ENCODE measurements at regions not wholly inside any gene's neighbourhood (a gene's known extent, or its start where the extent isn't known, plus 50 kb on each side); places are given as distances from the start of the nearest gene placed in this dataset.

DNA sequence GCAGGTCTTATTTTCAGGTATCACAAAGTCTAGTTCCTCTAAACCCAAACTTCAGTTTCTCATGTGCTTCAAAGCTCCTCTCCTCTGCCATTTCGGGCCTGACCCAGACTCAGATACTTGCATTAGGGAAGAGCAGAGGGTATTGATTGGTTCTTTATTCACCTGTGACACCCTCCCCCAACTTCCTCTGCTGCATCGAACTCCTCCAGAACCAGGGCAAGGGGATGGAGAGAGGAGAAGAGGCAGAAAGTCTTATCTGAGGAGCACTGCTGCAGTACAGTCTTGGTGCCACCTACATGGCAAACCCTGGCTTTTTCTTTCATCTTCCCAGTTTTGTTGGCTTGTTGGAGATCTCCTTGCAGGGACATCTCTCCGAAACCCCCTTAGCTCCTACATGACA lies 96.0 kb upstream of the OSMR start:
- Mint-ChIP-seq H3K27ac (no peak overlapping the region), H3K4me3 (no peak overlapping the region), H3K36me3 (ENCODE audit: low read depth) (no peaks in the 10 kb centered on the region), H3K9me3 (no peaks in the 10 kb centered on the region), H3K27me3 (peaks cover 5% of the 10 kb centered on the region), H3K4me1 (no peaks in the 10 kb centered on the region)
- DNase-seq = no peak
- intact Hi-C loops (cut with micrococcal nuclease) = no loop called here

DNA sequence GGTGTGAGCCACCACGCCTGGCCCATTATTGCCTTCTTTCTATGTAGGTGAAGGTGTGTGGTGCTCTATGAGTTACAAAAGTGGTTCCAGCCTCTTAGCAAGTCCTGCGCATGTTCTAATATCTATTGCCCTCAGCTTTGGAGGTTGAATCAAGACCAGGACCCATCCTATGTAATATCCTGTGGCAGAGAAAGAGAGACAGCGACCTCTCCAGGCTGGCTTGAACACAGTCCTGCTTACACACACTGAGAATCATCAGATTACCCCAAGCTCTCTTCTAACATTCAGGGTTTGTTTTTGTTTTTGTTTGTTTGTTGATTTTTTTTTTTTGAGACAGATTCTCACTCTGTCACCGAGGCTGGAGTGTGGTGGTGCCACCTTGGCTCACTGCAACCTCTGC lies 94.7 kb upstream of the OSMR start:
- no peak for DNase-seq
- no peak overlapping the region for H3K4me3 Mint-ChIP-seq
- H3K36me3 Mint-ChIP-seq (ENCODE audit: low read depth) = no peaks in the 10 kb centered on the region
- no peaks in the 10 kb centered on the region for H3K4me1 Mint-ChIP-seq
- H3K9me3 Mint-ChIP-seq = no peaks in the 10 kb centered on the region
- intact Hi-C loops (cut with micrococcal nuclease) = no loop called here
- H3K27ac Mint-ChIP-seq = no peak overlapping the region
- peaks cover 7% of the 10 kb centered on the region for H3K27me3 Mint-ChIP-seq

DNA sequence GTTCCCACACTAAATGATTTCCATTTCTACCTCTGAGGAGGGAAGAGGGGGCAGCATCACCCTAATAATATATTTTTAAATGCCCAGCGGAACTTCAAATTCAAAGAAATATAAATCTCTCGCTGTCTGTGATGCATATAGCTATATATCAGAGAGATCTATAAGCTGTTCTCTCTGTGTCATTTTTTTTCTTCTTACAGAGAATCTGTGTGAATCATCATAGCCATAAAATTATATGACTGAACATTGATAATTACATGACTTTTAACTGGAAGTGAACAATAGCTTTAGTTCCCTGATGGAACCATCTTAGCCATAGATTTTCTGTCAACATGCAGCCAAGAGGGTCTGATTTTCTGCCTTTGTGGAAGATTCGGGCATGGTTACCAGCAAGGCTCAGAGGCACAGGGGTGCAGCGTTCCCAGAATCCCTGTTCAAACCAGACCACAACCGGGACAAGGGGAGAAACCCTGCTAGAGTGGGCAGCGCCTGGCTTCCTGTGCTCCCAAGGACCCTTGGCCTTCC lies 93.7 kb upstream of the OSMR start:
- Mint-ChIP-seq H3K27me3 (peaks cover 7% of the 10 kb centered on the region), H3K4me1 (no peaks in the 10 kb centered on the region), H3K36me3 (ENCODE audit: low read depth) (no peaks in the 10 kb centered on the region), H3K4me3 (no peak overlapping the region), H3K27ac (no peak overlapping the region), H3K9me3 (no peaks in the 10 kb centered on the region)
- DNase-seq = no peak
- intact Hi-C loops (cut with micrococcal nuclease) = no loop called here

DNA sequence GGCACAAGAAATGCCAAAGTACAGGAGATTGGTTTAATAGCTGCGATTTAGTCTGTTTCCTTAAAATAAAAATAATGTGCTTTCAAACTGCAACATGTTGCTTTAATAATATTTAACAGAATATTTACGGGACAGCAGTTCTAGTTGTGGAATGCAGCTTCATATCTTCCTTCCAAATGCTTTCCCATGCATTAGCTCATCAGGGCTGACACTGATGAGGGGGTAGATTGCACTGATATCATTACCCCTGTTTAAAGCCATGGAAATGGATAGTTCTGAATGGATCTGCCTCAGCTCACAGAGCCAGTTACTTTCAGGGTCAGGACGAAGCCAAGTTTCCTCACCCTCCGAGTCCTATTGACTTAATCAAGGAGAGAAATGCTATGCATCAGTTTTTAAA lies 93.2 kb upstream of the OSMR start:
- intact Hi-C loops (cut with micrococcal nuclease) = no loop called here
- no peak for DNase-seq
- H3K4me1 Mint-ChIP-seq = no peaks in the 10 kb centered on the region
- H3K9me3 Mint-ChIP-seq = no peaks in the 10 kb centered on the region
- no peaks in the 10 kb centered on the region for H3K36me3 Mint-ChIP-seq (ENCODE audit: low read depth)
- peaks cover 7% of the 10 kb centered on the region for H3K27me3 Mint-ChIP-seq
- no peak overlapping the region for H3K4me3 Mint-ChIP-seq
- H3K27ac Mint-ChIP-seq = no peak overlapping the region

DNA sequence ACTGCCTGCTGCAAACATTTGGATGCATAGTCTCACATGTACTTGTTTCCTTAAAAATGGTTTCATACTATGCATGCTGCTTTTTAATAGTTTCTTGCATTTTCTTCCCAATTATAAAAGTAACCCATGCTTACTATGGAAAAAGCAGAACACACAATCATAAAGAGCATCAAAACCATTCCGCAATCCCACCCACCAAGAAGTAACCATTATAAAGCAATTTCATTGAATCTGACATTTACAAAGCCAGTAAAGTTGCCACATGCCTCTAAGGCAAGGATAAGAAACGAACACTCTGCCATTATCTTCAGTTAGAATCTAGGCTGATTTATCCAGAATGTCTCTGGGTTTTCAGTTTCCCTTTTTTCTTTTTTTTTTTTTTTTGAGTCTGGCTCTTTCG lies 92.7 kb upstream of the OSMR start:
- H3K27me3 Mint-ChIP-seq = peaks cover 7% of the 10 kb centered on the region
- intact Hi-C loops (cut with micrococcal nuclease) = no loop called here
- no peaks in the 10 kb centered on the region for H3K36me3 Mint-ChIP-seq (ENCODE audit: low read depth)
- DNase-seq = no peak
- H3K4me1 Mint-ChIP-seq = no peaks in the 10 kb centered on the region
- no peak overlapping the region for H3K4me3 Mint-ChIP-seq
- no peak overlapping the region for H3K27ac Mint-ChIP-seq
- H3K9me3 Mint-ChIP-seq = no peaks in the 10 kb centered on the region

DNA sequence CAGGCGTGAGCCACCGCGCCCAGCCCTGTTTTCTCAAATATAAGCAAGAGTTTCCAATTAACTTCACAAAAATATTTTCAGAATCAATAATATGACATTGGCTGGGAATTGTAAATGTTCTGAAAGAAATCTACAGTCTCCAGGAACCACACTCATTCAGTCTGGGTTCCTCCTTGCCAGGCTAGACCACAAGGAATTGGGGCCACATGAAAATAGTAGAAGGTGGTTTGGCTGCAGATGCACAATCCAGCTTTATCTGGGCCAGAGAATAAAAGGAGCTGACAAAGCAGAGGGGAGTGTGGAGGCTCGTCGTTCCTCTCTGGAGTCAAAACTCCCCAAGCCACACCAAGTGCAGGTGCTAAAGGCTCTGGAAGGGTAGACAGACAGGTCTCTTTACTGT lies 92.0 kb upstream of the OSMR start:
- no peak overlapping the region for H3K4me3 Mint-ChIP-seq
- H3K36me3 Mint-ChIP-seq (ENCODE audit: low read depth) = no peaks in the 10 kb centered on the region
- no peak for DNase-seq
- H3K27me3 Mint-ChIP-seq = peaks cover 4% of the 10 kb centered on the region
- no peaks in the 10 kb centered on the region for H3K4me1 Mint-ChIP-seq
- H3K9me3 Mint-ChIP-seq = no peaks in the 10 kb centered on the region
- no peak overlapping the region for H3K27ac Mint-ChIP-seq
- intact Hi-C loops (cut with micrococcal nuclease) = no loop called here

DNA sequence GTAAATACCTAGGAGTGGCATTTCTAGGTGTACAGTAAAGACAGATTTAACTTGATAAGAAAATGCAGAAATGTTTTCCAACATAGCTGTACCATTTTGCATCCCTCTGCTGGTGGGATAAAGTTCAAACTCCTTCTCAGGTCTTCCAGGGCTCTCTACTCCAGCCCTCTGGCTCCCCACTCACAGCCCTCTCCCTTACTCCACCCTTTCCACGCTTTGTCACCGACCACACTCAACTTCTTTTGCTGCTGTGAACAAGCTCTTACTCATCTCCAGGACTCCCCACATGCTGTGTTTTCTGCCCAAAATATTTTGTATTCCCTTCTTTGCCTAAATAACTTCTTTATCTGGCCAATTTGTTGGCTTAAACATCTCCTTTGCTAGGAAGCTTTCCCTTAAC lies 90.6 kb upstream of the OSMR start:
- no peaks in the 10 kb centered on the region for H3K4me1 Mint-ChIP-seq

DNA sequence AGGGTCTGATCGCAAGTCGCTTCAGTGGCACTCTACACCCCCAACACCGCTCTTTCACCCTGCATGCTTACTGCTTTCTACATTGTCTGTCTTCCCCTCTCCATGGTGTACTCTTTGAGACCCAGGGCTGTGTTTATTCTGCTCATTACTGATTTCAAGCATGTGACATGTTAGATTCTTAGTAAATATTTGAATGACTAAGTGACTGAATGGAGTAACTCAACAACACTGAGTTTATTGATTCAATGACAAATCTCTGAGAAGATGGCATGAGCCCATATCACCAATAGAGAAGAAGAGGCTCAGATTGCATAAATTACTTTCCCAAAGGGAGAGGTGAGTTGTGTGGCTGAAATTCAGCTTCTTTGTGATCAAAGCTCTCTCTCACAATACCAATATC lies 89.7 kb upstream of the OSMR start:
- Mint-ChIP-seq H3K4me1 (no peaks in the 10 kb centered on the region), H3K27ac (no peak overlapping the region), H3K36me3 (ENCODE audit: low read depth) (no peaks in the 10 kb centered on the region), H3K4me3 (no peak overlapping the region), H3K27me3 (peaks cover 14% of the 10 kb centered on the region), H3K9me3 (no peaks in the 10 kb centered on the region)
- intact Hi-C loops (cut with micrococcal nuclease) = no loop called here
- DNase-seq = no peak

More for the DNA sequence above, 90.6 kb upstream of the OSMR start:
- intact Hi-C loops (cut with micrococcal nuclease) = no loop called here
- Mint-ChIP-seq H3K36me3 (ENCODE audit: low read depth) (no peaks in the 10 kb centered on the region), H3K9me3 (no peaks in the 10 kb centered on the region), H3K4me3 (no peak overlapping the region), H3K27me3 (peaks cover 8% of the 10 kb centered on the region), H3K27ac (no peak overlapping the region)
- DNase-seq = no peak

DNA sequence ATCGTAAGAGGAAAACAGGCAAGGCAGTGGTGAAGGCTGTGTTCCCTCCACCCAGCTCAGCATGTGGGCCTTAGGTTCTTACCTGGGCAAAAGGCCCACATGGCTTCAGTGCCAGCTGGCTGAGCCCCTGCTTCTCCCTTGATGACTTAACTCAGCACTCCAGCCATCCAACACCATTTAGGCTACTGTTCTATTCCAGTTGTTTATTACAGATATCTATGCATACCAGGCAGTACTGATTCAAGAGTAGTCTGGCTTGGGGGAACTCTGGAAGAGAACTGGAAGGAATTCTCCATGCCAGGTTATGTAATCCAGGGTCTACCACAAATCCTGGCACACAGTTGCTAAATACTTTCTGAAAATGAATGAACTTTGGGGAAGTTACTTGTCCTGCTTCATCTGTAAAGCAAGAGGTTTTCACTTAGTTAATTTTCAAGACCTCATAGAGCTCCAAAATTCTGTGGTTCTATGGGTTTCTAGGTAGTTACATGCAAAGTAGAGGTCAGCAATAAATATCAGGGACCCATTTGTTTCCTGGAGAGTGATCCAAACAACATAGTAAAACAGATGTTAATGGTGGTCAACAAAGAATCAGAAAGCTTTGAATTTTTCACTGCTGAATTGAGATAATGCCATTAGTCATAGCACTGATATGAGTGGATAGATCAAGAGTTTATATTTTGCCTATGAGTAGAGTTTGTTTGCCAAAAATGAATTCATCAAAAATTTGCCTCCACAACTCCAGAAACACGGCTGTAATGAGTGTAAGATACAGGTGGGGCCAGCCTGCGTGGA lies 88.2 kb upstream of the OSMR start:
- intact Hi-C loops (cut with micrococcal nuclease) = no loop called here
- no peak for DNase-seq
- Mint-ChIP-seq H3K36me3 (ENCODE audit: low read depth) (no peaks in the 10 kb centered on the region), H3K4me3 (no peak overlapping the region), H3K9me3 (no peaks in the 10 kb centered on the region), H3K4me1 (no peaks in the 10 kb centered on the region), H3K27me3 (peaks cover 15% of the 10 kb centered on the region), H3K27ac (no peak overlapping the region)

DNA sequence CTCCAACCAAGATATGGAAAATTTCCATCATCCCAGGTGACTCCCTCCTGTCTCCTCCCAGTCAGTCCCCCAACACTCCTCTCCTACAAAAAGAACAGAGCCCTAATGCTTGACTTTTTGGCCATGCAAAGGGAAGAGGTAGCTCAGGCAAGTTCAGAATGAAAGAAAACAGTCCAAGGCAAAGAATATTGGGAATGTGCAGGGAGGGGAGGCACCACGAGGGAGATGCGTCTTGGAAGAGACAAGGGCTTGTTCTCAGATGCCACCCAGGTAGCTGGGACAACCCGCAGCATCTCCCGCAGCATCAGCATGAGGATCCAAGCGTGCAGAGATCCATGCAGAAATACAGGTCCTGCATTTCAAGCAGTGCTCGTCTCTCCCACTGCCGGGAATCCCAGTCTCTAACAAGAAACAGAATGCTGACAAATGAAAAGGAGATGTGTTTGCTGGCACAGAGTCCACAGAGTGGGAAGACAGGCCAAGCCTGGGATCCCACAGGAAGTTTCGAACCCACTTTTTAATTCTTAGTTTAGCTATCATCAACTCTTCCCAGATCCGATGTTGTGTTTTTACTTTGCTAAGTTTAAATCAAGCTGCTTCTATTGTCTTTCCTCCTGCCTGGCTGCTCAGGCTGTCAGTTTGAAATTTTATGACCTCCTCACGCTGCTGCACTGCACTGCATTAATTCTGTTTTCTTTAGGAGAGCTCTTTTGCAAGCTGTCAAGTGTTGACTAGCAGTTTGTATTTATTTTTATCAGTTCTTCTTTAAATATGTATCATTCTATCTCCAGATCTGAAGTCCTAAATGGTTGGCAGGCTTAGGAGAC lies 86.8 kb upstream of the OSMR start:
- Mint-ChIP-seq H3K9me3 (no peaks in the 10 kb centered on the region), H3K27me3 (peaks cover 15% of the 10 kb centered on the region), H3K36me3 (ENCODE audit: low read depth) (no peaks in the 10 kb centered on the region), H3K4me3 (no peak overlapping the region), H3K27ac (no peak overlapping the region), H3K4me1 (no peaks in the 10 kb centered on the region)
- intact Hi-C loops (cut with micrococcal nuclease) = no loop called here
- DNase-seq = no peak

DNA sequence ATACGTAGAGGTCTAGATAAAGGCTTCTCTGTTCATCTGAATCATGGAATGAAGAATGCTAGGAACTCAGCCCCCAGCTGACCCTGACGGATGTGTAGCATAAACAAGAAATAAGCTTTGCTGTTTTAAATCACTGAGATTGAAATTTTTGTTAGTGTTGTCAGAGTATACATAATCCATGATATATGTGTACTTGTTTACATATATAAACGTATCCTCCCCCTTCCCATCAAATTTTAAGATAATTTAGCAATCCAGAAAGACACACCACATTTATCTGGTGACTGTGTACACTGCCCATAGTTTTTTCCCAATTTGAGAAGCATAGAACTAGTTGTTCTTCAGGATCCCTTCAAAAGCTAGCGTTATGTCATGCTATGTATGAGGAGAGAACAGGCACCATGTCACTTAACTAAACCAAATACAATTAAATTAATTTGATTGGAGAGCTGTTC lies 80.8 kb upstream of the OSMR start:
- H3K4me3 Mint-ChIP-seq = no peak overlapping the region
- H3K27me3 Mint-ChIP-seq = peaks cover 12% of the 10 kb centered on the region

DNA sequence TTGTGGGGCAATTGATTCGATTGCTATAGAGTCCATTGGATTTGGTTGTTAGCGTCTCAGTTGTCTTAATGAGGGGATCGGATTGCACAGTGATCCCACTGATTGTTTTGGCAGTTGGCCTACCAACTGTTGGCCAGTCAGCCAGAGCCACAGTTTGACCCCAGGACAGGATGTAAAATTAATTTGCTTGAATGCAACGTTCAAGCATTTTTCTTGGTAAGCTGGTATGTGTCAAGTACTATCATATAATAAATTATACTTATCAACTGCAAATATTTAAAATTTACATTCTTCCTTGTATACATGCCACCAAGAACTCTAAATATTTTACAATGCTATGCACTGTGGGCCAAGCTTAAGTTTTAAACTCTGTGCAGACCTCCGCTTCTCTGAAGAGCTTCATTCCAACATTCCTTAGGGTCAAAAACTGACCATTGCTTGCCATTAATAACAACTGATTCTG lies 80.4 kb upstream of the OSMR start:
- no peaks in the 10 kb centered on the region for H3K9me3 Mint-ChIP-seq
- no peaks in the 10 kb centered on the region for H3K36me3 Mint-ChIP-seq (ENCODE audit: low read depth)
- no peak for DNase-seq
- no peaks in the 10 kb centered on the region for H3K4me1 Mint-ChIP-seq
- peaks cover 8% of the 10 kb centered on the region for H3K27me3 Mint-ChIP-seq
- intact Hi-C loops (cut with micrococcal nuclease) = no loop called here
- H3K27ac Mint-ChIP-seq = no peak overlapping the region
- no peak overlapping the region for H3K4me3 Mint-ChIP-seq

More for the DNA sequence above, 80.8 kb upstream of the OSMR start:
- DNase-seq = no peak
- no peaks in the 10 kb centered on the region for H3K4me1 Mint-ChIP-seq
- intact Hi-C loops (cut with micrococcal nuclease) = no loop called here
- H3K9me3 Mint-ChIP-seq = no peaks in the 10 kb centered on the region
- H3K36me3 Mint-ChIP-seq (ENCODE audit: low read depth) = no peaks in the 10 kb centered on the region
- H3K27ac Mint-ChIP-seq = no peak overlapping the region

DNA sequence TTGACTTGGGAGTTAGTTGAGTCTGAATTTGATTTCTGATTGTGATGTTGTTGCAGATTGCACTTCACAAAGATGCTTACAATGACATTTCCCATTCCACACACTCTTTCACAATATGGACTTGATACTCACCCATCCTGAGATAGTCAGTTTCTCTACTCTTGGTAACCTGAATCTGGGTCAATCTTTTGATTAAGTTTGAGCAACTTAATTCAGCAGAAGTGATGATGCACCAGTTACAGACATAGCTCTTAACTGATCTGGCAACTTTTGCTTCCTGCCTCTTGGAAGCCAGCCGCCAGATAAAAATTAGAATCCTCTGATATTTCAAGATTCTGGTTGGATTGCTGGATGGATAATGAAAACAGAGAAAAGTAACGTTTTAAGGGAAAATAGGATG lies 79.7 kb upstream of the OSMR start:
- Mint-ChIP-seq H3K4me3 (no peak overlapping the region), H3K36me3 (ENCODE audit: low read depth) (no peaks in the 10 kb centered on the region), H3K27me3 (peaks cover 3% of the 10 kb centered on the region), H3K4me1 (no peaks in the 10 kb centered on the region), H3K9me3 (no peaks in the 10 kb centered on the region), H3K27ac (no peak overlapping the region)
- no peak for DNase-seq
- intact Hi-C loops (cut with micrococcal nuclease) = no loop called here

Data from activated CD4-positive, alpha-beta T cell treated with anti-CD3 and anti-CD28 coated beads, Interleukin-2, amount 10 ng/mL, durations not matched to agents 24 days and 14 days (primary cell).